ENCODE measurements at regions not wholly inside any gene's neighbourhood (a gene's known extent, or its start where the extent isn't known, plus 50 kb on each side); places are given as distances from the start of the nearest gene placed in this dataset.

DNA sequence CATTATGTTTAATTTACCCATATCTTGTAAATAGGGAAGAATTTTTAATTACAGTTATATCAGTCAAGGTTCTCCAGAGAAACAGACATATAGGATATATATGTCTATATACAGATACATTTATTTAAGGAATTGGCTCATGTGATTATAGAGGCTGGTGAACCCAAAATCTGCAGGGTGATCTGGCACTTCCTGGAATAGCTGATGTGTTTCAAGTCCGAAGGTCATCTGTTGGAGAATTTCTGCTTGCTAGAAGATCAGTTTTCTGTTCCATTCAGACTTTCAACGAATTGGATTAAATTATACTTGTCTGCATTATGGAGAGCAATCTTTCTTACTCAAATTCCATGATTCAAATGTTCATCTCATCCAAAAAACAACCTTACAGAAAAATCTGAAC is 694.6 kb upstream of the DPPA4 start:
- Mint-ChIP-seq H3K27me3 (ENCODE audit: unreplicated experiment) (no peaks in the 10 kb centered on the region), H3K4me3 (ENCODE audit: low read depth, unreplicated experiment) (no peak overlapping the region)
- intact Hi-C loops (cut with micrococcal nuclease; ENCODE audit: unreplicated experiment), result no loop called here

DNA sequence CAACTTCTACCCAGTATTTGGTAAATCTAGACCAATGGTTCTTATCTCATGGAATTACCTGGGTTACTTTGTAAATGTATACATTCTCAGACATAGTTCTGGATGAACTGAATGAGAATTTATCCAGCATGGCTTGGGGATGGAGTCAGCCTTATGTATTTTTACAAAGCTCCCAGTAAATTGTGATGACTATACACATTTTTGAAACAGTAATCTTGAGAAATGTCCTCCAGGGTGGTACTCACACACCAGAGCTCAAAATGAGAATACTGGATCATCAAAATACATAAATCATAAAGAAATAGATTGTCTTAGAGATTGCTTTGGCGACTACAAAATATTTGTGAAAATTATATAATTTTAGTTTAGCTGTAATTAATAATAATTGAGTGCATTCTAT is 722.1 kb upstream of the DPPA4 start:
- intact Hi-C loops (cut with micrococcal nuclease; ENCODE audit: unreplicated experiment), result no loop called here
- no peak overlapping the region for H3K4me3 Mint-ChIP-seq (ENCODE audit: low read depth, unreplicated experiment)
- BruUV-seq (replicated peaks), result no TSS peak
- no peaks in the 10 kb centered on the region for H3K36me3 Mint-ChIP-seq (ENCODE audit: insufficient read depth, unreplicated experiment)
- H3K4me1 Mint-ChIP-seq (ENCODE audit: low read depth, unreplicated experiment), result no peaks in the 10 kb centered on the region
- H3K9me3 Mint-ChIP-seq (ENCODE audit: low read depth, unreplicated experiment), result no peaks in the 10 kb centered on the region
- H3K27me3 Mint-ChIP-seq (ENCODE audit: unreplicated experiment), result no peaks in the 10 kb centered on the region
- TF ChIP-seq, protein P1, sequence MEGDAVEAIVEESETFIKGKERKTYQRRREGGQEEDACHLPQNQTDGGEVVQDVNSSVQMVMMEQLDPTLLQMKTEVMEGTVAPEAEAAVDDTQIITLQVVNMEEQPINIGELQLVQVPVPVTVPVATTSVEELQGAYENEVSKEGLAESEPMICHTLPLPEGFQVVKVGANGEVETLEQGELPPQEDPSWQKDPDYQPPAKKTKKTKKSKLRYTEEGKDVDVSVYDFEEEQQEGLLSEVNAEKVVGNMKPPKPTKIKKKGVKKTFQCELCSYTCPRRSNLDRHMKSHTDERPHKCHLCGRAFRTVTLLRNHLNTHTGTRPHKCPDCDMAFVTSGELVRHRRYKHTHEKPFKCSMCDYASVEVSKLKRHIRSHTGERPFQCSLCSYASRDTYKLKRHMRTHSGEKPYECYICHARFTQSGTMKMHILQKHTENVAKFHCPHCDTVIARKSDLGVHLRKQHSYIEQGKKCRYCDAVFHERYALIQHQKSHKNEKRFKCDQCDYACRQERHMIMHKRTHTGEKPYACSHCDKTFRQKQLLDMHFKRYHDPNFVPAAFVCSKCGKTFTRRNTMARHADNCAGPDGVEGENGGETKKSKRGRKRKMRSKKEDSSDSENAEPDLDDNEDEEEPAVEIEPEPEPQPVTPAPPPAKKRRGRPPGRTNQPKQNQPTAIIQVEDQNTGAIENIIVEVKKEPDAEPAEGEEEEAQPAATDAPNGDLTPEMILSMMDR (IDR thresholded peaks at IDR 0.05; ENCODE audit: unreplicated experiment), result no peak
- DNase-seq, result no peak
- CTCF ChIA-PET, result no interaction called here
- no peak overlapping the region for H3K27ac Mint-ChIP-seq (ENCODE audit: unreplicated experiment)

More for the DNA sequence above, 694.6 kb upstream of the DPPA4 start:
- no peaks in the 10 kb centered on the region for H3K9me3 Mint-ChIP-seq (ENCODE audit: low read depth, unreplicated experiment)
- DNase-seq, result no peak
- no peaks in the 10 kb centered on the region for H3K36me3 Mint-ChIP-seq (ENCODE audit: insufficient read depth, unreplicated experiment)
- peaks cover 8% of the 10 kb centered on the region for H3K4me1 Mint-ChIP-seq (ENCODE audit: low read depth, unreplicated experiment)
- no TSS peak for BruUV-seq (replicated peaks)
- TF ChIP-seq, protein P1 (IDR thresholded peaks at IDR 0.05; ENCODE audit: unreplicated experiment), result no peak
- CTCF ChIA-PET, result no interaction called here
- H3K27ac Mint-ChIP-seq (ENCODE audit: unreplicated experiment), result no peak overlapping the region

DNA sequence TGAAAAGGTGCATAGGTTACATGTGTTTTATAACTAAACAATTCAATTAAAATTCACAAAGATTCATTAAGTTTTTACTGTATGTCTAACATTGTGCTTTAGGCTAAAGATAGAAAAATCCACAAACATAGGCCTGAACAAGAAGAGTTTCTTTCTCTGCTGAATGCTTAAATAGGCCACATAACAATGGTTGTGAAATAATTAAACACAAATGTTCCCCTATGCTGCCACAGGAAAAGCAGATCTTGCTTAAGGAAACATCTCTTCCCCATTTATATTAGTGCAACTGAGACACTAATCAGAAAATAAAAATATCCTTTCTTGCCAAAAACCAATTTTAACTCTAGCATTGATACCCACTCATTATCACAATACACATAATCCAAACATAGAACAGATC is 725.4 kb upstream of the DPPA4 start:
- intact Hi-C loops (cut with micrococcal nuclease; ENCODE audit: unreplicated experiment), result no loop called here
- no peak for DNase-seq

DNA sequence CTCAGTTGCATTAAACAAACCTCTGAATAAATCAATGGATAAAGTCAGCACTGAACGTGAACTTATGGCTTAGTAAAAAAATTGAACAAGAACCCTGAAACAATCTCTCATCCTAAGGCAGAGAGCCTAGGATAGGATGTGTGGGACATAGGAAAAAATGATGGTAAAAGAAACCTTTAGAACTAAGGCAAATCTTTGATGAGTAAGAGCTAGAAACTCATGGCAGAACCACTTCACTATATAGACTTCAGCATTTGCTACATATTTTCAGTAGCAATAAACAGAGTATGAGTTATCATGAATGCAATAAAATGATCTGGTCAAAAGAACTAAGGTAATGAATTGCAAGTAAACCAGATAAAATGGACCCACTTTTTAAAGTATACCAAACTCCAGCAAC is 725.8 kb upstream of the DPPA4 start:
- TF ChIP-seq, protein P1 (IDR thresholded peaks at IDR 0.05; ENCODE audit: unreplicated experiment), result no peak
- H3K4me3 Mint-ChIP-seq (ENCODE audit: low read depth, unreplicated experiment), result no peak overlapping the region
- no peak for DNase-seq
- no peaks in the 10 kb centered on the region for H3K4me1 Mint-ChIP-seq (ENCODE audit: low read depth, unreplicated experiment)
- no peaks in the 10 kb centered on the region for H3K9me3 Mint-ChIP-seq (ENCODE audit: low read depth, unreplicated experiment)
- intact Hi-C loops (cut with micrococcal nuclease; ENCODE audit: unreplicated experiment), result no loop called here
- H3K27me3 Mint-ChIP-seq (ENCODE audit: unreplicated experiment), result no peaks in the 10 kb centered on the region
- H3K27ac Mint-ChIP-seq (ENCODE audit: unreplicated experiment), result no peak overlapping the region
- CTCF ChIA-PET, result no interaction called here
- no TSS peak for BruUV-seq (replicated peaks)
- H3K36me3 Mint-ChIP-seq (ENCODE audit: insufficient read depth, unreplicated experiment), result no peaks in the 10 kb centered on the region

More for the DNA sequence above, 725.4 kb upstream of the DPPA4 start:
- CTCF ChIA-PET, result no interaction called here
- TF ChIP-seq, protein P1 (IDR thresholded peaks at IDR 0.05; ENCODE audit: unreplicated experiment), result no peak
- no peak overlapping the region for H3K4me3 Mint-ChIP-seq (ENCODE audit: low read depth, unreplicated experiment)
- H3K4me1 Mint-ChIP-seq (ENCODE audit: low read depth, unreplicated experiment), result no peaks in the 10 kb centered on the region
- BruUV-seq (replicated peaks), result no TSS peak
- H3K27me3 Mint-ChIP-seq (ENCODE audit: unreplicated experiment), result no peaks in the 10 kb centered on the region
- H3K9me3 Mint-ChIP-seq (ENCODE audit: low read depth, unreplicated experiment), result no peaks in the 10 kb centered on the region
- H3K27ac Mint-ChIP-seq (ENCODE audit: unreplicated experiment), result no peak overlapping the region
- H3K36me3 Mint-ChIP-seq (ENCODE audit: insufficient read depth, unreplicated experiment), result no peaks in the 10 kb centered on the region

DNA sequence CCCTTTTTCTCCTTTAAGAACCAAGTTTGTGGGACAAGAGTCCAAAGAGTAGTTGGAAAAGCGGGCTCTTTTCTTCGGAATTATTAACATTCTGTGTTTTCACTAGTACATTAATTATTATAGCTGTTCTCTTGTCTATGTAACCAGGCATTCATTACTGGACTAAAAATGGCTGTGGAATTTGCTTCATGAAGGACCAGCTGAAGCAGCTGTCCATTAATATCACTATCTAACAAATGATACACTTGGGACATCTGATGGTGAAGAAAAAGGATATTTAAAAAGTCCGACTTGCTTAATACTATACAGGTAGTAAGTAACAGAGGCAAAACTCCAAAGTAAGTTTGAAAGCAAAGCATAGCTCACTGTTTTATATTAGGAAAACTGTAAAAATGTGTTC is 728.9 kb upstream of the DPPA4 start:
- no TSS peak for BruUV-seq (replicated peaks)
- DNase-seq, result no peak
- Mint-ChIP-seq H3K9me3 (ENCODE audit: low read depth, unreplicated experiment) (peaks cover 2% of the 10 kb centered on the region), H3K27ac (ENCODE audit: unreplicated experiment) (no peak overlapping the region), H3K4me1 (ENCODE audit: low read depth, unreplicated experiment) (no peaks in the 10 kb centered on the region), H3K36me3 (ENCODE audit: insufficient read depth, unreplicated experiment) (no peaks in the 10 kb centered on the region), H3K4me3 (ENCODE audit: low read depth, unreplicated experiment) (no peak overlapping the region), H3K27me3 (ENCODE audit: unreplicated experiment) (no peaks in the 10 kb centered on the region)
- TF ChIP-seq, protein P1 (IDR thresholded peaks at IDR 0.05; ENCODE audit: unreplicated experiment), result no peak
- intact Hi-C loops (cut with micrococcal nuclease; ENCODE audit: unreplicated experiment), result no loop called here
- CTCF ChIA-PET, result no interaction called here

Measured in Calu3 (cell line).